ENCODE measurements at regions not wholly inside any gene's neighbourhood (a gene's known extent, or its start where the extent isn't known, plus 50 kb on each side); places are given as distances from the start of the nearest gene placed in this dataset.

- no peak overlapping the region for H3K4me3 ChIP-seq (ENCODE audit: low read depth, low read length)
- TF ChIP-seq CTCF (IDR thresholded peaks at IDR 0.05; ENCODE audit: low read depth, low read length, missing control alignments) = no peak
- in situ Hi-C loops (cut with HindIII; ENCODE audit: low sequenced_read_pairs) = no loop called here
- DNase-seq (ENCODE audit: low read depth) = no peak
Observed at GRCh38 chr2:150312271-150312670, 175.2 kb downstream of the RND3 start.

GRCh38 chr2:150309311-150310080 lies 178.0 kb downstream of the RND3 start:
- H3K4me3 ChIP-seq (ENCODE audit: low read depth, low read length) = no peak overlapping the region
- in situ Hi-C loops (cut with HindIII; ENCODE audit: low sequenced_read_pairs) = no loop called here
- DNase-seq (ENCODE audit: low read depth) = no peak
- no peak for TF ChIP-seq CTCF (IDR thresholded peaks at IDR 0.05; ENCODE audit: low read depth, low read length, missing control alignments)

- no peak overlapping the region for H3K4me3 ChIP-seq (ENCODE audit: low read depth, low read length)
- in situ Hi-C loops (cut with HindIII; ENCODE audit: low sequenced_read_pairs) = no loop called here
- no peak for DNase-seq (ENCODE audit: low read depth)
- no peak for TF ChIP-seq CTCF (IDR thresholded peaks at IDR 0.05; ENCODE audit: low read depth, low read length, missing control alignments)
Observed at GRCh38 chr2:150307258-150307657, 180.2 kb downstream of the RND3 start.

- no peak overlapping the region for H3K4me3 ChIP-seq (ENCODE audit: low read depth, low read length)
- in situ Hi-C loops (cut with HindIII; ENCODE audit: low sequenced_read_pairs) = no loop called here
- TF ChIP-seq CTCF (IDR thresholded peaks at IDR 0.05; ENCODE audit: low read depth, low read length, missing control alignments) = no peak
- no peak for DNase-seq (ENCODE audit: low read depth)
Observed at GRCh38 chr2:150303281-150303680, 184.2 kb downstream of the RND3 start.

GRCh38 chr2:150298571-150299305 lies 188.7 kb downstream of the RND3 start:
- H3K4me3 ChIP-seq (ENCODE audit: low read depth, low read length) = no peak overlapping the region
- DNase-seq (ENCODE audit: low read depth) = no peak
- in situ Hi-C loops (cut with HindIII; ENCODE audit: low sequenced_read_pairs) = no loop called here
- TF ChIP-seq CTCF (IDR thresholded peaks at IDR 0.05; ENCODE audit: low read depth, low read length, missing control alignments) = no peak

GRCh38 chr2:150296770-150297546 lies 190.5 kb downstream of the RND3 start:
- in situ Hi-C loops (cut with HindIII; ENCODE audit: low sequenced_read_pairs) = no loop called here
- H3K4me3 ChIP-seq (ENCODE audit: low read depth, low read length) = no peak overlapping the region
- TF ChIP-seq CTCF (IDR thresholded peaks at IDR 0.05; ENCODE audit: low read depth, low read length, missing control alignments) = no peak
- DNase-seq (ENCODE audit: low read depth) = no peak

Data from astrocyte of the cerebellum (primary cell).